HEK293 (cell line): ENCODE measurements at regions not wholly inside any gene's neighbourhood (a gene's known extent, or its start where the extent isn't known, plus 50 kb on each side); places are given as distances from the start of the nearest gene placed in this dataset.

Experiments used
- CTCF ChIA-PET: fragments of 350-600 bp; formaldehyde crosslinking; extraction: SDS; loops from one replicate; lab custom pipeline; 2021; ENCODE audit warnings: antibody characterized with exemption; lab: Yijun Ruan, JAX
- POLR2A ChIA-PET: fragments of 300-600 bp; formaldehyde crosslinking; extraction: SDS; loops from one replicate; lab custom pipeline; 2020; ENCODE audit warnings: antibody characterized with exemption, inconsistent platforms; lab: Yijun Ruan, JAX
- H3K27ac ChIP-seq: fragments of 200-500 bp; sonication (Bioruptor generic); 2 replicates; pipeline ENCODE4 v1.5.1; 2014; ENCODE audit warnings: low read depth, low read length, control low read depth, inconsistent platforms; ENCODE audit errors: extremely low read depth
- H3K36me3 ChIP-seq, 2 experiments: fragments of 200-500 bp in 1 of 2; sonication (Bioruptor generic) in 1 of 2; 1 replicate in 1 of 2; 2 replicates in 1 of 2; pipeline ENCODE4 v1.5.1; 2014 to 2017; ENCODE audit warnings: inconsistent platforms in 2 of 2, low read length in 2 of 2; ENCODE audit not compliant: control insufficient read depth in 2 of 2, insufficient read depth in 1 of 2
- H3K4me1 ChIP-seq: fragments of 200-500 bp; sonication (Bioruptor generic); 2 replicates; pipeline ENCODE4 v1.5.1; 2014; ENCODE audit warnings: mild to moderate bottlenecking, low read length, inconsistent platforms; ENCODE audit not compliant: control insufficient read depth, insufficient read depth
- H3K4me3 ChIP-seq: 2 replicates; pipeline ENCODE4 v1.5.1; 2011; ENCODE audit warnings: low read depth, mild to moderate bottlenecking, control low read depth, low read length, moderate library complexity
- H3K9me3 ChIP-seq: fragments of 200-500 bp; sonication (Bioruptor generic); 2 replicates; pipeline ENCODE4 v1.5.1; 2014; ENCODE audit warnings: low read depth, low read length, inconsistent platforms; ENCODE audit not compliant: control insufficient read depth, insufficient read depth
- BCL11A ChIP-seq: fragments of 450-650 bp; formaldehyde crosslinking; IDR thresholded peaks from 2 replicates; pipeline ENCODE4 v1.5.1; 2016; ENCODE audit warnings: low read depth, missing biosample characterization, missing genetic modification characterization
- FEZF1 ChIP-seq: fragments of 450-650 bp; formaldehyde crosslinking; IDR thresholded peaks from 2 replicates; pipeline ENCODE4 v1.5.1; 2016; ENCODE audit warnings: missing biosample characterization, missing genetic modification characterization
- SCRT1 ChIP-seq: fragments of 450-650 bp; formaldehyde crosslinking; IDR thresholded peaks from 2 replicates; pipeline ENCODE4 v1.5.1; 2016; ENCODE audit warnings: missing biosample characterization, missing genetic modification characterization, borderline replicate concordance
- ZBTB49 ChIP-seq: fragments of 450-650 bp; formaldehyde crosslinking; IDR thresholded peaks from 2 replicates; pipeline ENCODE4 v1.5.1; 2016; ENCODE audit warnings: missing biosample characterization, missing genetic modification characterization, low read depth
- ZFP69B ChIP-seq: fragments of 450-650 bp; formaldehyde crosslinking; IDR thresholded peaks from 2 replicates; pipeline ENCODE4 v1.5.1; 2016; ENCODE audit warnings: missing biosample characterization, missing genetic modification characterization
- ZNF155 ChIP-seq: fragments of 450-650 bp; formaldehyde crosslinking; IDR thresholded peaks from 2 replicates; pipeline ENCODE4 v1.5.1; 2016; ENCODE audit warnings: missing biosample characterization, missing genetic modification characterization
- ZNF157 ChIP-seq: fragments of 450-650 bp; formaldehyde crosslinking; IDR thresholded peaks from 2 replicates; pipeline ENCODE4 v1.5.1; 2016; ENCODE audit warnings: missing biosample characterization, missing genetic modification characterization
- ZNF223 ChIP-seq: fragments of 450-650 bp; formaldehyde crosslinking; IDR thresholded peaks from 2 replicates; pipeline ENCODE4 v1.5.1; 2016; ENCODE audit warnings: missing biosample characterization, missing genetic modification characterization
- ZNF239 ChIP-seq: fragments of 450-650 bp; formaldehyde crosslinking; IDR thresholded peaks from 2 replicates; pipeline ENCODE4 v1.5.1; 2016; ENCODE audit warnings: missing biosample characterization, missing genetic modification characterization
- ZNF266 ChIP-seq: fragments of 450-650 bp; formaldehyde crosslinking; IDR thresholded peaks from 2 replicates; pipeline ENCODE4 v1.5.1; 2016; ENCODE audit warnings: missing biosample characterization, missing genetic modification characterization, low read depth
- ZNF571 ChIP-seq: fragments of 450-650 bp; formaldehyde crosslinking; IDR thresholded peaks from 2 replicates; pipeline ENCODE4 v1.5.0; 2017; ENCODE audit warnings: missing biosample characterization, missing genetic modification characterization
- TF ChIP-seq, protein P1 (sequence below): fragments of 450-650 bp; formaldehyde crosslinking; IDR thresholded peaks from 2 replicates; pipeline ENCODE4 v1.5.1; 2016; ENCODE audit warnings: missing biosample characterization, missing genetic modification characterization
- TF ChIP-seq, protein P2 (sequence below): fragments of 450-650 bp; formaldehyde crosslinking; IDR thresholded peaks from 2 replicates; pipeline ENCODE4 v1.5.1; 2016; ENCODE audit warnings: missing biosample characterization, missing genetic modification characterization
- TF ChIP-seq, protein P3 (sequence below): fragments of 450-650 bp; formaldehyde crosslinking; conservative IDR thresholded peaks from 2 replicates; pipeline ENCODE4 v1.5.1; 2016; ENCODE audit warnings: low read depth, missing biosample characterization, missing genetic modification characterization
- TF ChIP-seq, protein P4 (sequence below): fragments of 450-650 bp; formaldehyde crosslinking; IDR thresholded peaks from 2 replicates; pipeline ENCODE4 v1.5.1; 2016; ENCODE audit warnings: missing biosample characterization, missing genetic modification characterization

GRCh38 chr3:148600440-148600839 is 97.3 kb upstream of the AGTR1 start:
- CTCF ChIA-PET = interaction anchor here (0.6 kb wide), 1 partner anchor 444 kb away, joined by 3 read pairs; no protein-coding TSS in a partner anchor
- Histone ChIP-seq H3K27ac (no peak overlapping the region), H3K36me3 (no peaks in the 10 kb centered on the region), H3K4me3 (no peak overlapping the region), H3K4me1 (no peaks in the 10 kb centered on the region), H3K9me3 (no peaks in the 10 kb centered on the region)
- TF ChIP-seq ZNF239 (tag by site-specific recombination) = no peak
- TF ChIP-seq, protein P1, sequence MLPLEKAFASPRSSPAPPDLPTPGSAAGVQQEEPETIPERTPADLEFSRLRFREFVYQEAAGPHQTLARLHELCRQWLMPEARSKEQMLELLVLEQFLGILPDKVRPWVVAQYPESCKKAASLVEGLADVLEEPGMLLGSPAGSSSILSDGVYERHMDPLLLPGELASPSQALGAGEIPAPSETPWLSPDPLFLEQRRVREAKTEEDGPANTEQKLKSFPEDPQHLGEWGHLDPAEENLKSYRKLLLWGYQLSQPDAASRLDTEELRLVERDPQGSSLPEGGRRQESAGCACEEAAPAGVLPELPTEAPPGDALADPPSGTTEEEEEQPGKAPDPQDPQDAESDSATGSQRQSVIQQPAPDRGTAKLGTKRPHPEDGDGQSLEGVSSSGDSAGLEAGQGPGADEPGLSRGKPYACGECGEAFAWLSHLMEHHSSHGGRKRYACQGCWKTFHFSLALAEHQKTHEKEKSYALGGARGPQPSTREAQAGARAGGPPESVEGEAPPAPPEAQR (tag by site-specific recombination) = no peak
- TF ChIP-seq, protein P2, sequence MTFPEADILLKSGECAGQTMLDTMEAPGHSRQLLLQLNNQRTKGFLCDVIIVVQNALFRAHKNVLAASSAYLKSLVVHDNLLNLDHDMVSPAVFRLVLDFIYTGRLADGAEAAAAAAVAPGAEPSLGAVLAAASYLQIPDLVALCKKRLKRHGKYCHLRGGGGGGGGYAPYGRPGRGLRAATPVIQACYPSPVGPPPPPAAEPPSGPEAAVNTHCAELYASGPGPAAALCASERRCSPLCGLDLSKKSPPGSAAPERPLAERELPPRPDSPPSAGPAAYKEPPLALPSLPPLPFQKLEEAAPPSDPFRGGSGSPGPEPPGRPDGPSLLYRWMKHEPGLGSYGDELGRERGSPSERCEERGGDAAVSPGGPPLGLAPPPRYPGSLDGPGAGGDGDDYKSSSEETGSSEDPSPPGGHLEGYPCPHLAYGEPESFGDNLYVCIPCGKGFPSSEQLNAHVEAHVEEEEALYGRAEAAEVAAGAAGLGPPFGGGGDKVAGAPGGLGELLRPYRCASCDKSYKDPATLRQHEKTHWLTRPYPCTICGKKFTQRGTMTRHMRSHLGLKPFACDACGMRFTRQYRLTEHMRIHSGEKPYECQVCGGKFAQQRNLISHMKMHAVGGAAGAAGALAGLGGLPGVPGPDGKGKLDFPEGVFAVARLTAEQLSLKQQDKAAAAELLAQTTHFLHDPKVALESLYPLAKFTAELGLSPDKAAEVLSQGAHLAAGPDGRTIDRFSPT (tag by site-specific recombination) = no peak
- POLR2A ChIA-PET = no interaction called here

GRCh38 chr3:148600902-148601765 is 96.6 kb upstream of the AGTR1 start:
- no peaks in the 10 kb centered on the region for H3K36me3 ChIP-seq
- H3K9me3 ChIP-seq = no peaks in the 10 kb centered on the region
- ChIA-PET CTCF (no interaction called here), POLR2A (no interaction called here)
- H3K4me1 ChIP-seq = no peaks in the 10 kb centered on the region
- H3K4me3 ChIP-seq = no peak overlapping the region
- no peak for TF ChIP-seq ZFP69B (tag by site-specific recombination)
- TF ChIP-seq ZNF155 (tag by site-specific recombination) = no peak
- TF ChIP-seq ZBTB49 (tag by site-specific recombination) = no peak
- no peak for TF ChIP-seq ZNF223 (tag by site-specific recombination)
- TF ChIP-seq ZNF571 (tag by site-specific recombination) = no peak
- no peak for TF ChIP-seq ZNF157 (tag by site-specific recombination)
- TF ChIP-seq ZNF266 (tag by site-specific recombination) = no peak
- TF ChIP-seq, protein P3, sequence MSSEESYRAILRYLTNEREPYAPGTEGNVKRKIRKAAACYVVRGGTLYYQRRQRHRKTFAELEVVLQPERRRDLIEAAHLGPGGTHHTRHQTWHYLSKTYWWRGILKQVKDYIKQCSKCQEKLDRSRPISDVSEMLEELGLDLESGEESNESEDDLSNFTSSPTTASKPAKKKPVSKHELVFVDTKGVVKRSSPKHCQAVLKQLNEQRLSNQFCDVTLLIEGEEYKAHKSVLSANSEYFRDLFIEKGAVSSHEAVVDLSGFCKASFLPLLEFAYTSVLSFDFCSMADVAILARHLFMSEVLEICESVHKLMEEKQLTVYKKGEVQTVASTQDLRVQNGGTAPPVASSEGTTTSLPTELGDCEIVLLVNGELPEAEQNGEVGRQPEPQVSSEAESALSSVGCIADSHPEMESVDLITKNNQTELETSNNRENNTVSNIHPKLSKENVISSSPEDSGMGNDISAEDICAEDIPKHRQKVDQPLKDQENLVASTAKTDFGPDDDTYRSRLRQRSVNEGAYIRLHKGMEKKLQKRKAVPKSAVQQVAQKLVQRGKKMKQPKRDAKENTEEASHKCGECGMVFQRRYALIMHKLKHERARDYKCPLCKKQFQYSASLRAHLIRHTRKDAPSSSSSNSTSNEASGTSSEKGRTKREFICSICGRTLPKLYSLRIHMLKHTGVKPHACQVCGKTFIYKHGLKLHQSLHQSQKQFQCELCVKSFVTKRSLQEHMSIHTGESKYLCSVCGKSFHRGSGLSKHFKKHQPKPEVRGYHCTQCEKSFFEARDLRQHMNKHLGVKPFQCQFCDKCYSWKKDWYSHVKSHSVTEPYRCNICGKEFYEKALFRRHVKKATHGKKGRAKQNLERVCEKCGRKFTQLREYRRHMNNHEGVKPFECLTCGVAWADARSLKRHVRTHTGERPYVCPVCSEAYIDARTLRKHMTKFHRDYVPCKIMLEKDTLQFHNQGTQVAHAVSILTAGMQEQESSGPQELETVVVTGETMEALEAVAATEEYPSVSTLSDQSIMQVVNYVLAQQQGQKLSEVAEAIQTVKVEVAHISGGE (tag by site-specific recombination) = no peak
- TF ChIP-seq, protein P4, sequence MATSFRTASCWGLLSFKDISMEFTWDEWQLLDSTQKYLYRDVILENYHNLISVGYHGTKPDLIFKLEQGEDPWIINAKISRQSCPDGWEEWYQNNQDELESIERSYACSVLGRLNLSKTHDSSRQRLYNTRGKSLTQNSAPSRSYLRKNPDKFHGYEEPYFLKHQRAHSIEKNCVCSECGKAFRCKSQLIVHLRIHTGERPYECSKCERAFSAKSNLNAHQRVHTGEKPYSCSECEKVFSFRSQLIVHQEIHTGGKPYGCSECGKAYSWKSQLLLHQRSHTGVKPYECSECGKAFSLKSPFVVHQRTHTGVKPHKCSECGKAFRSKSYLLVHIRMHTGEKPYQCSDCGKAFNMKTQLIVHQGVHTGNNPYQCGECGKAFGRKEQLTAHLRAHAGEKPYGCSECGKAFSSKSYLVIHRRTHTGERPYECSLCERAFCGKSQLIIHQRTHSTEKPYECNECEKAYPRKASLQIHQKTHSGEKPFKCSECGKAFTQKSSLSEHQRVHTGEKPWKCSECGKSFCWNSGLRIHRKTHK (tag by site-specific recombination) = no peak
- no peak for TF ChIP-seq FEZF1 (tag by site-specific recombination)
- no peak for TF ChIP-seq BCL11A (tag by site-specific recombination)
- TF ChIP-seq SCRT1 (tag by site-specific recombination) = no peak
- no peak overlapping the region for H3K27ac ChIP-seq
